NCI-H526 (cell line): ENCODE measurements at regions not wholly inside any gene's neighbourhood (a gene's known extent, or its start where the extent isn't known, plus 50 kb on each side); places are given as distances from the start of the nearest gene placed in this dataset.

ENCODE experiments used
- DNase-seq, 2 experiments: peaks; one replicate each; lab custom pipeline; 2025; lab: John Stamatoyannopoulos, UW

DNA sequence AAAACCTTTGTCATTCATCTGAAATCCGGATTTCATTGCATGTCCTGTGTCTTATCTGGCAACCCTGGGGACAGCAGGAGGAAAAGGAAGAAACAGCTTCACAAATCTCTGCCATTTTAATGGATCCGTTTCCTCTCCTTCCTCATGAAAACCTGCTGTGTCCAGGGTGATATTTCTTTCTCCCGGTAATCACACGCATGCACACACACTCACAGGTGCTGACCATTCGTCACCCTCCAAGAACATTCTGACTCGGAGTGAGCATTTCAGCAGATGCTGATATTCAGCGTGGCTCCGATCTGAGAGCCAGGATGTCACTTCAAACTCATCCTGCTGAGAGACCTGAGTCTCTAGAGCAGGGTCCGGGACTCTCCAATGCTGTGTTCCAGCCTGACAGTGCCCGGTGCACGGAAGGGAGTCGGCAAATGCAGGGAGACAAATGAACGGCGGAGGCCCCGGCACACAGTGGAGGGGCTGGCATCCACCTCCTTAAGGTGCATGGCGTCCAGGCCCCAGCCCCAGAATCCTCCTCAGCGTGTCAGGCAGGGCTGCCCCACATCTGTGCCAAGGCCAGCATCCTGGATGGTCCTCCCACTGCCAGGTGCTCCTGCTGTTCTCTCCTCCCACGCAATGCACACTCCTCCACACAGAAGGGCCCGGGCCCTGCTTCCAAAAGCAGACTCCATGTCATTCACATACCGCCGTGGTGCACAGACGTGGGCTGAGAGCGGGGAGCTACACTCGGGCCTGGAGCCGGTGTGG is 70.7 kb downstream of the RBFOX3 start:
- DNase-seq = no peak

DNA sequence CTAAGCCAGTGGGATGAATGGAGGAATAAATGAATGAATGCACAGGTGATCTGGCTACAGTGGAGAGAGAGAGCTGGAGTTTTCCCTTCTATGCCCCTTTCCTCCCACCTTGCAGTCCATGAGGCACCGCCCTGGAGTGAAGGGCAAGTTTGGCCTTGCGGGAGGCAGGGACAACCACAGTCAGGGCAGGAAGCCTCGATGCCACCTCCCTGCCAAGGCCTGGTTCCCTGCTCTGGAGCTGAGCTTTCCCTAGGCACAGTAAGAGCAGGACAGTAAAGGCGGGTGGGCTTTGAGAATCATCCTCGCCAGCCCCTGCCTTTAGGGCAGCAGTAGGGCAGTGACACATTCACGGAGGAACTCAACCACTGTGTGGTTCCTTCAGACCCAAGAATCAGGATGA is 72.6 kb downstream of the RBFOX3 start:
- no peak for DNase-seq

DNA sequence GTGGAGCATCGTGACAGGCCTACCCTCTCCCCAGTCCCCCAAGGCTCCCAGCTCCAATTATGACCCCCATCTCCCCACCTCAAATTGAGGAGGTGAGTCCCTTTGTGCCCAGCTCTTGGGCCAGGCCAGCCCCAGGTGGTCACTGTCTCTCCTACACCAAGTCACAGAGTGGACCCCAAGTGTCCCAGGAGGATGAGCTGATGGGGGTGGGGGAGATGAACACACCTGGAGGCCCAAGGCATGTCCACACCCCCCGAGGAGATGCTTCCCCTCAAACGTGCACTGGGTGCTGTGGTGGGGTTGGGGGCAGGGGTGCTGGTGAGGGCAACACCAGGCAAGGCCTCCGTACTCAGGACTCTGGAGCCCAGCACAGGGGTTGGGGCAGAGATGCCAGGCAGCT is 73.2 kb downstream of the RBFOX3 start:
- DNase-seq = no peak

DNA sequence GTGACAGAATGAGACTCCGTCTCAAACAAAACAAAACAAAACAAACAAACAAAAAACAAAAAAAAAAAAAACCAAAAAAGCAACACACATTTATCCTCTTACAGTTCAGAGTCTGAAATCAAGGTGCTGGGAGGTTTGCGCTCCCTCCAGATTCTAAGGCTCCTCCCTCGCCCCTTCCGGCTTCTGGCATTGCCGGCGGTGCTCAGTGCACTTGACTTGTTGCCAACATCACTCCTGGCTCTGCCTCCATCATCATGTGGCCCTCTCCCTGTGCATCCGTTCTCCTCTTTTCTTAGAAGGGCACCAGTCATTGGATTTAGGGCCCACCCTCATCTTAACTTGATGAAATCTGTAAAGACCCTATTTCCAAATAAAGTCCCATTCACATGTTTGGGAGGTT is 73.8 kb downstream of the RBFOX3 start:
- no peak for DNase-seq

DNA sequence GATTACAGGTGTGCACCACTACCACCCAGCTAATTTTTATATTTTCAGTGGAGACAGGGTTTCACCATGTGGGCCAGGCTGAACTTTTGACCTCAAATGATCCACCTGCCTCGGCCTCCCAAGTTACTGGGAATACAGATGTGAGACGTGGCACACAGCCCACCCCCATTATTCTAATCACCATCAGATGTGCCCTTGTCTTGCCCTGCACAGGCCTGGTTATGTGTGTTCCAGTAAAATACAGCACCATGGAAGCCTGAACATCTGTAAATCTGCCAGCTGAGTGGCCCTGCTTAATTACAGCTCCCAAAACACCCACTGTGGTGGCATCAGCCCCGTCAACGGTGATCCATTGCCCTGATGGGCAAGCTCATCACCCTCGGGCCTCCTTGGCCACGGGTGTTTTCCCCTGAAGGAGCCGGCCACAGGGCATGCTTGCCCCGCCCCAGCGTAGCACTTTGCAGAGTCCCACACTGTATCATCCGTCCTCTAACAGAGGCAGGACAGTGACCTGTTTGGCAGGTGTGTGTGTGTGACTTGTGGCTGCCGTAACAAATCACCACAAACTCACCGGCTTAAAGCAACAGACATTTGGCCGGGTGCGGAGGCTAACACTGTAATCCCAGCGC is 74.5 kb downstream of the RBFOX3 start:
- no peak for DNase-seq

DNA sequence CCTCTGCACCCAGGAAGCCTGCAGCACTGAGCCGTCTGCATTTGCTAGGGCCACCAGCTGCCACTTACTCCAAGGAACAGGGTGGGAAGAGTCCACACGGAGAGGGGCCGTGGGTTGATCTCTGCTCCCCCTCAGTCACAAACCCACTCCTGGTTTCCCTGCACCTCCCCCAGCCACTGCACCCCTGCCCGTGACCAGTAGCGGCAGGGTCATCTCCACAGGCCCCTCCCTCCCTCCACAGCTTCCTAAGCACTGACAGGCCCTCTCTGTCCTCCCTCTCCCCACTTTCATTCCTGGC is 75.2 kb downstream of the RBFOX3 start:
- DNase-seq = no peak

DNA sequence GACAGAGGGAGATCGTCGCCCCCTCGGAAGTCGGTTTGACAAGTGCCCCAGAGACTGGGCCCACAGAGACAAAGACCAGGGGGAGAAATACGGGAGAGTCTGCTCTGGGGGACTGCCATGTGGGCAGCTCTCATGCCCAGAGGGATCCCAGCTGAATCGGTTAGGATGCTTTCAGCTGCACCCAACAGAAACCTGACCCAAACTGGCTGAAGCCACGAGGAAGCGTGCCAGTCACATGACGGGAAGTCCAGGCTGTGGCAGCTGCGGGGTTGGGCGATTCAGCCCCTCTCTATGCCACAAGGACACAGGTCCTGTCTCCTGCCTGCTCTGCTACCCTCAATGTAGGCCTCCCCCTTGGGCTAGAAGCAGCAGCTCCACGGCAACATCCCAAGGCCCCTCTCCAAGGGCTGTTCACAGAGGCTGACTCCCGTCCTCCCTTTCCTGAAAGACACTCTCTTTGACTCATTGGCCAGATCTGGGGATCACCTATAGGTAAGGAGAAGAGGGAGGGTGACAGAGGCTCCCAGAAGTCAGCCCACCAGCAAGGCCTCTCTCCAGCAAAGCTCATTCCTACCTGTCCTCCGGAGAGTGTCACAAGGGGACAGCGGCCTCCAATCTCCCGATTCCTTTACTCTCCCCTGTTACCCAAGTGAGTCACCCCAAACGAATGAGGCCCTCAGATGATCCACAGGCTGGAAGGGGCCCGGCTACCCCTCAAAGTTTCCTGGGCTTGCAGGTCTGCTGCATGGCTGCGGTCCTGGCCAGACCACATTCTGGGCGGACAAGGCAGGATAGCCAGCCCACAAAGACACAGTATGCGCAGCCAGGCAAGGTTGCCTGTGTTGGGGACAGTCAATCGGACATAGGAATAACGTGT is 75.8 kb downstream of the RBFOX3 start:
- DNase-seq = no peak

DNA sequence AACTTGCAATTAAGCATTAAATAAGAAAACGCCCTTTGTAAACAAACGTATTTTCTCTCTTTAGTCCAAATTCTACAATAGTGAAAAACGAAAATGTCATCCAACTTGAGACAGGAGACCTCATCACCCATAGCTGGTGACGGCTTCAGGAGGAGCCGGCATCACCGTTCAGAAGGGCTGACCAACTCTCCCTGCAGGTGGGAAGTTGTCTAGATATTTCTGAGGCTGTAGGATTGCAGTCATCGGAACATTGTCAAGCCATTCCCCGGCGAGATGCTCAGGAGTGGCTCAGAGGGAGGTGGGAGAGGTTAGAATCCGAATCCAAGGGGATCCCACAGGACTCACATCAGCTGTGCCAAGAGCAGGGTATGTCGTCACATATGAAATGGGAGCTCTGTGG is 76.7 kb downstream of the RBFOX3 start:
- no peak for DNase-seq

DNA sequence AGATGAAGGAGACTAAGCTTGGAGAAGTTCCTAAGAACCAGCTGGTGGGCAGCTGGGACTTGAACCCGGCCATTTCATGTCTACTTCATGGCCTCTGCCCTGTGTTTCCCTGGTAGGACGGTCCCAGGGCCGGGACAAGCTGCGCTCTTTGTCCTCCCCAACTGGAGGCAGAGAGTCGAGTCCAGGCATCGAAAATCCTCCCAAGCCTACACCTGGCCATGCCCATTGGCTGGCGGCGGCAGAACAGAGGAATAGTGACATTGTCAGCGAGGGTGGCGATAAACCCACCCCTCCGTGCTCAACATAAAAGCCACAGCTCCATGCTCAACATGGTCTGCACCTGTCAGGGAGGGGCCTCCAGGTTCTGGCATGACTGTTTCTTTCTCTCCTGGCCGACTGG is 77.7 kb downstream of the RBFOX3 start:
- no peak for DNase-seq

DNA sequence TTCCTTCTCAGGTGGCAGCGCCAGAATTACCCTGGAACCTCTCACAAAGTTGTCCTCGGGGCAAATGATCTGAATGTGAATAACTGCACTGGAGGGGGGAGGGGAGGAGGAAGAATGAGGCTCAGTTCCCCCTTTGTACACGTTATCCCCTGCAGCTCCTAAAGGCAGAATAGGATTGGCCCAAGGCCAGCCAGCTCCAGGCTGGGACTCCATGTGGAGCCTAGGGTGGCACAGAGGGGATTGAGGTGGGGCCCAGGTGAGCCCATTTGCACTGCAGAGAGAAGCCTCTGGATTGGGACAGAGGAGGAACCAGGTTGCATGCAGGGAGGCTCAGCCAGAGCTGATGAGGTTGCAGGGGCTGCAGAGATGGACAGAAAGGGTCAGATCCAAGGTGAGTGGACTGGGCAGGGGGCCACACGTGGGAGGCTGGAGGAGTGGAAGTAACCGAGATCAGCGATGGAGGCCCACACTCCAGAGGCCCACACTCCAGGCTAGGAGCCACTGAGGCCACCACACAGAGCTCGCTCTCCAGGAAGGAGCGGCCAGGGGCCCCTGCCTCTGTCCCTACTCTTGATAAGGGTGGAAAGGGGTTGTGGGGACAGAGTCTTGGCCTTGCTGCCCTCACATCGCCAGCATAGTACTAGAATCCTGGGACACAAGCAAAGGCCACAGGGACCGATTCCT is 78.6 kb downstream of the RBFOX3 start:
- DNase-seq = no peak

DNA sequence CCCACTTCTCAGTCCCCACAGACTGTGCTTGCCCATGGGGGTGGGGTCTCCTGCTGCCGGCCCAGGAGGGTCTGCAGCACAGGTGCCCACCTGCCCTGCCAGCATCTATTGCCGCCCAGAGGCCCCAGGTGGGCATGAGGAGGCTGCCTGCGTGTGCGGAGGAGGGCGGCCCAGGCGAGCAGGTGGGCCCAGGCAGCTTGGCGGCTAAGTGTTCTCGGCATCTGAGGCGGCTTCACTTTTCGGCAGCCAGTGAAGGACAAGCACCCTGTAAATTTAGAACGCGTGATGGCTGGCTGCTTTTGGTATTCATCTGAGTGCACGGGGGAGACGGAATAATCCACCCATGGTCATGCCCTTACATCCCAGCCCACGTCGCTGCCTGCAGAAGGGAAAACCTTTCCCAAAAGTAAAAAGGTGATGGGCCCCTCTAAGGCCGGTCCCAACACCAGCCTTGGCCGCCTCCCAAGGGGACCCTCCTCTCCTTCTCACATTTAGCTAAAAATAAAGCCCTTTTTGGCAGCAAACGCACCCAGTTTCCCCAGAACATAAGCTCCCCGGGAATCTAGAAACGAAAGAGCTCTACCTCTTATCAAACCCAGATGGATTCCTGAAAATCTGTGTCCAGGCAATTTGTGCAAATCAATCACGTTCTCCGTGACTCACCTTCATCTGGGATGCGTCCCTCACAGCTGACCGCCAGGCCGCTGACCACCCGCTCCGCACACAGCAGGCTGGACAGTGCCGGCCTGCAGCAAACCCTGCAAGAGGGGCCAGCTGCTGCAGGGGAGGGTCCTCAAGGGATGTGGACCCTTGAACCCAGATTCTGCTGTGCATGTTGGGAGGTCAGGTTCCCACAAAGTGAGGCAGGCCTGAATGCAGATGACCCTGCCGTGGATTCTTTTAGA is 79.4 kb downstream of the RBFOX3 start:
- DNase-seq = no peak

DNA sequence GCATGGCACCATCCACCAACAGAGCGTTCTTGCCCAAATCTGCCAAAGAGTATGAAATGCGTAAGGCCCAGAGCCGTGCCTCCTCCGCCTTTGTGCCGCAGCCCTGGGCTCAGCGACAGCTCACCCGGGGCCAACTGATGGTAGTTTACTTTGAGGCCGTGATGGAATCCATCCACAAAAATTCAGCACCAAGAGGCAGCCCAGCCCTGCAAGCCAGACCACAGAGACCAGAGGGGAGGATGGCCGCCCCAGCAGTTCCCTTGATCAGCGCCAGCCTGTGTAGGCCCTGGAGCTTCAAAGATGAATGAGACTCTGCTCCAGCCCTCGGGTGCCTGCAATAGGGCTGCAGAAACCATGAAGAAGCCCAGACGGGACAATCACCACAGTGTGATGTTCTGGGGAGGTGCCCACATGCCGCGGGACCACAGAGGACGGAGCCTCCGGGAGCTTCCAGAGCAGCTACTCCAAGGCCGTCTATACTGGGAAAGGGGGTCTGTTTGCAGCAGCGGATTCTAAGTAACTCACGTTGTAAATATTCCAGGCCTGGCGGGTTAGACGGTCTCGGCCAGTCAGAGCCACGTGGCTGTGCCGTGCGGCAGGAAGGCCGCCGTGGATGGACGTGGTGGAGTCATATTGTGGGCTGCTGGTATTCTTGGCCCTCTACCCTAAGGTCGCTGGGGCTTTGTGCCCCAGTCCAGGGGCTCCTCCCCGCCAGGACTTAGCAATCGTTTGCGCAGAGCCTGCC is 80.3 kb downstream of the RBFOX3 start:
- no peak for DNase-seq

DNA sequence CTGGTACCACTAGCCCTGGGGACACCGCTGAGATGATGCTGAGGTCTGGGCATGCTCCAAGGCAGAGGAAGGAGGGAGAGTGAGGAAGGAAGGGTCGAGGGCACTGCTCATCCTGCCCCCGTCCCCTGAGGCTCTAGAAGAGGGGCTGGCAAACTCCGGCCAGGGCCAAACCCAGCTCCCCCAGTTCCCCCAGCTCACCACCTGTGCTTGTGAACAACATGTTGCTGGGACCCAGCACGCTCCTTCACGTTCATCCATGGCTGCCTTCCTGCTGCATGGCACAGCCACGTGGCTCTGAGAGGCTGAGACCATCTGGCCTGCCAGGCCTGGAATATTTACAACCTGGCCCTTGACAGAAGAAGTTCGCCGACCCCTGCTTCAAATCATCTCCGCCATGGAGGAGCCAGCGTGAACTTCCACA is 81.2 kb downstream of the RBFOX3 start:
- DNase-seq = no peak

DNA sequence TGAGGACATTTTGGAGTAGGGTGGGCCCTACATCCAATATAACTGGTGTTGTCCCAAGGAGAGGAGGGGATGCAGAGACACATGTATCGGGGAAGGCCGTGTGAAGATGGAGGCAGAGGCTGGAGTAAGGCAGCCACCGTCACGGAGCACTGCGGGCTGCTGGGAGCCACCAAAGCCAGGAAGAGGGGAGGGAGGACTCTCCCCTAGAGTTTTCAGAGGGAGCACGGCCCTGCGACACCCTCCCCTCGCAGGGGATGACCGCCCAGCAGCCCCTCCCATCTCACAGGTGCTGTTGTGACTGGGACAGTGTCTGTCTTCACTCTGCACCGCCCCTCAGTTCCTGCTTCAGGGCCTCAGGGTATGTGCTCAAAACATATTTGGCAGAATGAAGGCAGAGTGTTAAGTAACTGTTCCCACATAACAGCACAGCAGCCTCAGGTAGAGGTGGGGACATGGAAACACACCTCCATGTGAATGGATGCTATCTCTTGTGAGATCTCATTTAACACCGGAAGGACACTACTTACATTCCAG is 82.2 kb downstream of the RBFOX3 start:
- DNase-seq = no peak

DNA sequence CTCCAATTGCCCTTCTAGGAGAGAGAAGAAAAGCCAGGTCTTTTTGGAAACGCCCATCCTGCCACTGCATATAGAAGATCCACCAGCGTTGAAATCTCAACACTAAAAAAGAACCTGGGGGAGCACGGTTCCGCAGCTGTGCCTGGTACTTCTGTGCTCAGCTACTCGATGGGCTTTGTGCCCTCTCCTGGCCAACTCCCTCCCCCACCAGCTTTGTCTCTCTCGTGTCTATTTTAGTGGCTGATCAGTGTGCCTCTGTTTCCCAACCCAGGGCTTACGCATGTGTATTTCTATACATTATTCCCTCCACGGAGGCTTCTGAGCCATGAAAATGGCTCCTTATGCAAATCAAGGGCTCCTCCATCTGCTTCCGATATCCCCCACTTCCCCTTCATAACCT is 83.5 kb downstream of the RBFOX3 start:
- no peak for DNase-seq

DNA sequence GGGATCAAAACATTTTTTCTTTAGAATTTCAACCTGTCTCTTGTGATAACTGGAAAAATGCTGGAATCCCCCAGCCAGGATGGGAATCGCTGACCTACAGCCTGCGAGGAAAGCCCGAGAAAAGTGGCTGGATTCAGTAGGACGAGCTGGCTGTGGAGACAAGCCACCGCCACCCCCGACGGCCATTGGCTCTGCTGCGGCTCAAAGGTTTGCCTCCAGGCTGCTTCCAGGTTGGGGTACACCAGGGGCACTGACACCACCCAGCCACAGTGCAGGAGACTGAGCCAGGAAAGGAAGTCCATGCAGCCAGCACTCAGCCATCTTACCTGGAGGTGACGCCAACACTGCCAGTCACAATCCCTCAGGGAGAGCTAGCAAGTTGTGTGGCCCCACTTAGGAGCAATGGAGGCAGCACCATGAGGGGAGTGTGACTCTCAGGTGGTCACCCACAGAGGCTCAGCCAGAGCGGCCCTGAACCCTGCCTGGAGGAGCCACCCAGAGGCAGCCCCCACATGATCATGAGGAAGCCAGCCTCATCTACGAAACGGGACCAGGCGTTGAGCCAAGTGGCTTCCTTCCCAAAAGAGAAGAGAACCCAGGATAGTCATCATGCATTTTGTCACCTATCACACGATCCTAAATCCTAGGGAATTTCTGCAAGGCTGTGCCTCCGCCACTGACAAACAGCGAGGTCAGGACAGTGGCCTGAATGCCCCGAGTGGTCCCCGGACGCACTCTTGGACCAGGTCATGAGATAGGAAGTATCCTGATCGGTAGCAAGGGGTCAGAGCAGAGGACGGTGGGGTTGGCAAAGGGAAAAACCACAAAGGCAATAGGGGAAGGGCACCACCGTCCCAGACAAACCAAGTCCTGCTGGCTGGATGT is 84.8 kb downstream of the RBFOX3 start:
- no peak for DNase-seq

DNA sequence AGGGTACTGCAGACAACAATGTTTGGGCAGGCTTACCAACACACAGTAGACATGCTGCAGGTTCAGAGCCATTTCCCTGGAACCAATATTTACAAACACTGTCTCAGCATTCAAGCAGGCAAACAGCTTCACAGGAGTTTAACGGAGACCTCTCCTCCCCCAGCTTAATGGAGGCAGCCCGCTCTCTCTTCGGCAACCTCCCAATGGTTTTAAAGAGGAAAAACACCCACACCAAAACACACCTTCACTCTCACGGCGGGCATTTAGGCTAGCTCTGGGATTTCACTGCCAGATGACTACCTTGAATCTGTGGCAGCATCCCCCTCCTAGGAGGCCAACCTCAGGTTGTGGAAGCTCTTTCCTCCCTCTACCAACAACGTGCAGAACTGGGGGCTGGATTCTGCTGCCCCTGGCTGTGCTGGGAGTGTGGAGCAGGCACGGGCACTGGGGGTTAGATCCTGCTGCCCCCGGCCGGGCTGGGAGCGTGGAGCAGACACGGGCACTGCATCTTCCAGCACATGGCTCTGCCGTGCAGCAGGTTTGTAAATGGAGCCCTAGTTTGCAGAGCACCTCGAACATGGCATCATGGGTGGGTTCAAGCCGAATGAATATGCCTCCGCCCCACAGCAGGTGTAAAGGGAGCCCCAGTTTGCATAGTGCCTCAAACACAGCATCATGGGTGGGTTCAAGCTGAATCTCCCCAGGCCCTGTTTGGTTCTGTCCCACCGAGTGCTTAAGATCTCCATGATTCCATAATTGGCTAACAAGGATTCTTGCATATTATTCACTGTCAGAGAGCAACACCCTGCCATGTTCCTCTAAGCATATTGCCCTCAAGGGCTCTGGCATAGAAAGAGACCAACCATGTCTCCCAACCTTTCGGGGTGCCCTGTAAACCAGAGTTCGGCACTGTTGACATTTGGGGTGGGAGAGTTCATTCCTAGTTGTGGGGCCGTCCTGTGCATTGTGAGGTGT is 86.4 kb downstream of the RBFOX3 start:
- no peak for DNase-seq

DNA sequence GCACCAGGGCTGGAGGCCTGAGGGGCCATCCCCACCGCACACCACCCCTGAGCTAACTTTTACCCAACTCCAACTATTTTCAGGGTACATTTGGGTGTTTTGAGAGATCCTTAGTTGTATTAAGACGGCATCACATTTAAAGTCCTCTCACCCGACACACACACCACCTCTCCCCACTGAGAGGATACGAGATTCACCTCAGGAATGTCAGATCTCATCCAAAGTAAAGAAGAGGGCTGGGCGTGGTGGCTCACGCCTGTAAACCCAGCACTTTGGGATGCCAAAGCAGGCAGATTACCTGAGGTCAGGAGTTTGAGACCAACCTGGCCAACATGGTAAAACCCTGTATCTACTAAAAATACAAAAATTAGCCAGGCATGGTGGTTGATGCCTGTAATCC is 88.4 kb downstream of the RBFOX3 start:
- DNase-seq = no peak
